Neural cell (in vitro differentiated cells): ENCODE measurements at regions not wholly inside any gene's neighbourhood (a gene's known extent, or its start where the extent isn't known, plus 50 kb on each side); places are given as distances from the start of the nearest gene placed in this dataset.
"Not testable (repeated sequence)": the region's sequence is repeated elsewhere in the genome, so short reads cannot be mapped to it uniquely, and the experiment has no call there.

Experiments
- POLR2AphosphoS5 ChIP-seq: IDR thresholded peaks from 2 replicates; pipeline ENCODE4 v1.6.1; 2012
- TAF1 ChIP-seq: IDR thresholded peaks from 2 replicates; pipeline ENCODE4 v1.6.1; 2012; ENCODE audit warnings: low read depth
- TF ChIP-seq, protein P1 (sequence below): fragments of 450-650 bp; IDR thresholded peaks from 2 replicates; pipeline ENCODE4 v1.5.1; 2014; ENCODE audit warnings: antibody characterized with exemption, mild to moderate bottlenecking, moderate library complexity; ENCODE audit not compliant: poor library complexity, severe bottlenecking

DNA sequence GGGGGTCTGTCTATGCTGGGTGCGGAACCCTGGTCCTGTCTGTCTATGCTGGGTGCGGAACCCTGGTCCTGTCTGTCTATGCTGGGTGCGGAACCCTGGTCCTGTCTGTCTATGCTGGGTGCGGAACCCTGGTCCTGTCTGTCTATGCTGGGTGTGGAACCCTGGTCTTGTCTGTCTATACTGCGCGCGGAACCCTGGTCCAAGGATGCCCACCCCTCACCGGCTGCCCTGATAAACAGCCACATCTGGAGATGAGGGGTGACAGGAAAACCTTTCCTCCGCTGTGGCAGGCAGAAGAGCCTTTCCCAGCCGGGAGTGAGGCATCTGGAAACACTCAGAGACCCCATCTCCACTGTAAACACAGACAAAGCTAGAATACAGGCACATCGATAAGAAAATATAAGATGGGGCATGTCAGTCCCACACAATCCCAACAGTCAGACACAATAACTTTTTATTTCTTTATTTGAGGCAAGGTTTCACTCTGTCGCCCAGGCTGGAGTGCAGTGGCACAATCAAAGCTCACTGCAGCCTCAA is 359.5 kb downstream of the C16orf95 start:
- TF ChIP-seq, protein P1, sequence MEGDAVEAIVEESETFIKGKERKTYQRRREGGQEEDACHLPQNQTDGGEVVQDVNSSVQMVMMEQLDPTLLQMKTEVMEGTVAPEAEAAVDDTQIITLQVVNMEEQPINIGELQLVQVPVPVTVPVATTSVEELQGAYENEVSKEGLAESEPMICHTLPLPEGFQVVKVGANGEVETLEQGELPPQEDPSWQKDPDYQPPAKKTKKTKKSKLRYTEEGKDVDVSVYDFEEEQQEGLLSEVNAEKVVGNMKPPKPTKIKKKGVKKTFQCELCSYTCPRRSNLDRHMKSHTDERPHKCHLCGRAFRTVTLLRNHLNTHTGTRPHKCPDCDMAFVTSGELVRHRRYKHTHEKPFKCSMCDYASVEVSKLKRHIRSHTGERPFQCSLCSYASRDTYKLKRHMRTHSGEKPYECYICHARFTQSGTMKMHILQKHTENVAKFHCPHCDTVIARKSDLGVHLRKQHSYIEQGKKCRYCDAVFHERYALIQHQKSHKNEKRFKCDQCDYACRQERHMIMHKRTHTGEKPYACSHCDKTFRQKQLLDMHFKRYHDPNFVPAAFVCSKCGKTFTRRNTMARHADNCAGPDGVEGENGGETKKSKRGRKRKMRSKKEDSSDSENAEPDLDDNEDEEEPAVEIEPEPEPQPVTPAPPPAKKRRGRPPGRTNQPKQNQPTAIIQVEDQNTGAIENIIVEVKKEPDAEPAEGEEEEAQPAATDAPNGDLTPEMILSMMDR = not testable (repeated sequence)
- not testable (repeated sequence) for TF ChIP-seq TAF1, POLR2AphosphoS5
